ENCODE measurements at regions not wholly inside any gene's neighbourhood (a gene's known extent, or its start where the extent isn't known, plus 50 kb on each side); places are given as distances from the start of the nearest gene placed in this dataset.
"Not testable (repeated sequence)": the region's sequence is repeated elsewhere in the genome, so short reads cannot be mapped to it uniquely, and the experiment has no call there.

DNA sequence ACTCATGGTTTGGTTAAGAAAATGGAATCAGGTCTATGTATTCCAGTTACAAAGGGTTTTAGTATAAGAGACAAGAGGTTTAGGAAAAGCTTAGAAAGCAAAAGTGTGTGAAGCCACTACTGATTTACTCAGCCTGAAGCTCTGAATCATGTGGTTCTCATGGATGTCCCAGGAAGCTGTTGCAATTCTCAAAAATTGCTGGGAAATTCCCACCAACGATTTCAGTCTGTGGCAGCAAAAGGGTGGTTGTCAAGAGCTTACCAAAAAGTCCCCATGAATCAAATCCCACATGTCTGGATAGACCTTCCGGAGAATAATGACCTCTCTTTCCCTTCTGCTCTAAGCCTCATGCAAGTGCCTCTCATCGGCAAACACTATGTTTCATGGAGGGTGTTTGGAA, 929.9 kb downstream of the TLE4 start:
- no peak for DNase-seq

DNA sequence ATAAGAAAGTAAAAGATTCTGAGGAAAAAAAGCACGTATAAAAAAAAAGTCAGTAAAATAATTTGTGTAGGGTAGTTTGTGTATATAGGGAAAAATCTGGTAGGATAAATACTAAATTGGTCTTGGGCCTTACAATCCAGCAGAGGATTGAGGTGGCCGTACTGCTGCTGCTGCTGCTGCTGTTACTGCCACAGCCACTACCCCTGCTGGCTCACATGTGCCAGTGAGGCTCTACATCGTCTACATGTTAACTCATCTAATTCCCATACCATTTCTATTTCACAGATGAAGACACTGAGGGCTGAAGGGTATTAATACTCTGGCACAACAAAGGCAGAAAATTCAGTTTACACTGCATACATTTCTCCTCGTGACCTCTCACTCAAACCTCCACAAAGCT, 928.5 kb downstream of the TLE4 start:
- no peak for DNase-seq

DNA sequence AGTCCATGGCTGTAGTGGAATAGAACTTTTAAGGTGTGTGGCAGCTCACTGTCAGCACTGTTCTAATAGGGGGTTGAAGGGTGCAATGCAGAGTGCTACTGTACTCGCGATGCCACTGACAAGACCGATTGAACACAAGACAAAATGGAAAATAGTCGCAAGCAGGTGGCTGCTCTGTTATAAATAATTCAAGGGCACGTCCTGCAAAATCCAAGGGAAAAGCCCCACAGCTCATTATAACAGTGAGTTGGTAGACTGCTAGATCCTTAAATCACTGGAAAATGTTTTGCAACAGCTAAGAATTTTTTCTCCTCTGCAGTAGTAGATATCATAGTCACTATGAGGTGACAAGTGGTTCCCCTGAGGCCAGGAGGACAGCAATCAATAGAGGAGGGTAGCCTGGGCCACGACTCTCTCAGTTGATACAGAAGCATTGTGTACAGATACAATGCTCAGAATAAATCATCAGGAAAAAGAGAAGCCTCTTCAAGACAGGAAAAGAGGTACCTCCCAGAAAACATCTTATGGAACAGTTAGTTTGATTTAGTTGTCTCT, 926.3 kb downstream of the TLE4 start:
- no peak for DNase-seq

DNA sequence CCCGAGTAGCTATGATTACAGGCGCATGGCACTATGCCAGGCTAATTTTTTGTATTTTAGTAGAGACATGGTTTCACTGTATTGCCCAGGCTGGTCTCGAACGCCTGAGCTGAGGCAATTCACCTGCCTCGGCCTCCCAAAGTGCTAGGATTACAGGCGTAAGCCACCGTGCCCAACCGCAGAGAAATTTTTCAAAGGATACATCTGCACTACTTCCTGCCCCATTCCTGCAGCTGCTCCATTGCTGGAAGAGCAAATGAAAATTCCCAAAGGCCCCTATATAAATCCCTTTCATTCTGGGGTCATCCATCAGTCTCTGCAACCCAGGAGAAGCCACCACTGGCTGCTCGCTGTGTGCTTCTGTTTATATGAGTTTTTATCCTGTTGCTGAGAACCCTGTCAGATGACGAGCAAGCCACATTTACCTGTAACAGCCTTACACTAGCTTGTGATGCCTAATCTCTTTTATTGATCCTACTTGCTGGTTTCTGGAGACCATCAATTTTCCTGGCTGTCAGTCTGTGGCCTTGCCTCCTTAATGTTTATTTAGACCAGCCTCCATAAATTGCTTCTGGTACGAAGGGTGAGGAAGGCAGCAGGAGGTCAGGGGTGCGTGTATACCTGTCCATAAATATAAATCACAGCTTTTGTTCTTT, 925.3 kb downstream of the TLE4 start:
- no peak for DNase-seq

DNA sequence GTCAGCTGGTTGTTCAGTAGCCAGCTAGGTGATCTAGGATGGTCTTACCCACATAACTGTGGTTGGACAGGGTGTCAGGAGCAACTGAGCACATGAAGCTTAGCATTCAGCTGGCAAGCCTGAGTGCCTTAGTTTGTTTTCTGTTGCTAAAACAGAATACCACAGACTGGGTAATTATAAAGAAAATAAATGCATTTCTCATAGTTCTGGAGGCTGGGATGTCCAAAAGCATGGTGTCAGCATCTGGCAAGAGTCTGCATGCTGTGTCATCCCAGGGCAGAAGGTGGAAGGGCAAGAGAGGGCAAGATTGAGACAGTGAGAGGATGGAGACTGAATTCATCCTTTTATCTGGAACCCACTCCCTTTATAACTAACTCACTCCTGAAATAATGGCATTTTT, 921.5 kb downstream of the TLE4 start:
- no peak for DNase-seq

DNA sequence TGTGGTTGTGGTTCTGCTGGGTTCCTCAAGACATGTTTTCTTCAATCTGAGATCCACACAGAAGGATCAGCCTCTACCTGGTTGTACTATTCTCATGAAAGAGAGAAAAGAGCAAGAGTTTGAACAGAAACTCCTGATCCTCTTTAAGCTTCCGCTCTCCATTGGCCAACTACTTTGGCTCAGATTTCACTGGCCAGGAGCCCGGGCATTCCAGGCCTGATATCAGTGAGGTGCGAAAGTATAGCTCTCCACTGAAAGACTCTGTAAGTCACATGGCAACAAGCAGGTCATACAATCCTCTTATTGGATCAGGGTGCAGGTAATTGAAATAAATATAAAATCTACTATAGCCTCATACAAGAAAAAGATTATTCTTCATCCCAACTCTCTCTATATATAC, 920.5 kb downstream of the TLE4 start:
- DNase-seq, result no peak

DNA sequence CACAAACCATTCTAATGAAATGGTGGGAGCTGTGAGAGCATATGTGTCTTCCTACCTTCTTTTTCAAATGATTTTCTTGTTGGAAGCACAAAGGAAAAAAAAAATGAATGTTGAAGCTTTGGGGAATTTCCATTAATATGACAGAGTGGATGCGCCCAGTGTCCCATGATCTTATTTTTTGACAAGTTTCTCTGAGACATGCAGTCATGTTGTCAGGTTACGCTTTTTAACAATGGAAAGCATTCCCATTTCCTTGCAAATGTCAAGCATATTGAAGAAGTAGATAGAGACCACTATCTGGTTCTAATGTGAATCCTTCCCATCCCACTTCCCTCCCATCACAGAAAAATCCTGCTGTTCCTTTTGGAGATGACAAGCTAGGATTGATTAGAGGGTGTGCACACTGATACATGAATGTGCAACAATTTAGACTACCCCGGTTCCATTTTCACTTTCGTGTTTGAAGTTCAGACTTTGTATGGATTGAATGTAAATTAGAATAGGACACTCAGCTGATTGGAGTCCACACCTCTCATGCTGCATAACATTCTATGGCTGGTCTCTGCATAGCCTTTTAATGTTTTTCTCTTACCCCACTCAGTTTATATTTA, 919.4 kb downstream of the TLE4 start:
- DNase-seq, result no peak

DNA sequence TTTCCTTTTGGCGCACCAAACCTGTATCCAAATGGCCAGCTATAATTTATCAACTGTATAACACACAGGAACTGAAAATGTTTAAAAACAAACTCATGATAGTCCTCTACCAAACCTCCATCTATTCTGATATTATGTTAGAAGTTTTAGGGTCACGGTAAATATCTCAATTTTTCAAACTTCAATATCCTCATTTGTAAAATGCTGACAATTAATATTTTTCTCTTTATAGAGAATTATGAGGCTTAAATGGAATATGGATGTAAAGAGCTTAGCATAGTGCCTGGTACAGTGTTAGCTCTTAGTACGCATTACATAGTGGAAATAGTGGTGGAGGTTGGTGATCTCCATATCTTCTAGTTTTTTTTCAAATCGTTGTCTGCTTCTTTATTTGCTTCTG, 917.6 kb downstream of the TLE4 start:
- no peak for DNase-seq

DNA sequence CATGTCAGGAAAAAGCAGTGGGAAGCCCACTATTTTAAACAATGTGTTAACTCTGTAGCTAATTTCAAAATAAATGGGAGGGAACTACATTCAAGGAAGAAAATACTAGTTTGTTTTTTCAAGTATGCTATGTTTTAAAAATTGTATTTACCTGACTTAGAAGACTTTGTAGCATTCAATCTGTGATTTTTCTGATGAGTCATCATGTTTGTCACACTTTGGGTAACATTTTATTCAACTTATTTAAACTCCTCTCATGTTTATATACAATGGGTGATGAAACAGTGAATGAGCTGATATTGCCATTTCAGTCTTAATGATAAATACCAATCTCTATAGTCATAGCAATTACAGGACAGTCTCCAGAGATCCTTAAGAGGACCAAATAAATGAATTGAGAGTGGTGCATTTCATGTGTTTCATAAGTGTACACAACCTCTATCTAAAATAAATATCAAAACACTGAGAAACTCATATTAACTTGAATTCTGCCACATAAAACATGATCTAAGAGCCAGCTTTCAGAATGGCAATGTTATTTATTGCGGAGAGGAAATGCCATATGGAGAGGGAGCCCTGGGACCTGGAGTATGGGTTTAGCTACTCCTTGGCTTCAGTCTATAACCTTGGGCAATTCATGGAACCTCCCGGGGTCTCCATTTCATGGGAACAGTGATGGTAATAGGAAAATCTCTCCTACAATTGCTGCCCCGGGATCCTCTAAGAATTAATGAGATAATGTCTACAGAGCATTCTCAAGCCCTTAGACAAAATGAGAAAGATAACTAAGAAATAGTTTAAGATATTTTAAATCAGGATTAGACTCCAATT, 913.9 kb downstream of the TLE4 start:
- no peak for DNase-seq

DNA sequence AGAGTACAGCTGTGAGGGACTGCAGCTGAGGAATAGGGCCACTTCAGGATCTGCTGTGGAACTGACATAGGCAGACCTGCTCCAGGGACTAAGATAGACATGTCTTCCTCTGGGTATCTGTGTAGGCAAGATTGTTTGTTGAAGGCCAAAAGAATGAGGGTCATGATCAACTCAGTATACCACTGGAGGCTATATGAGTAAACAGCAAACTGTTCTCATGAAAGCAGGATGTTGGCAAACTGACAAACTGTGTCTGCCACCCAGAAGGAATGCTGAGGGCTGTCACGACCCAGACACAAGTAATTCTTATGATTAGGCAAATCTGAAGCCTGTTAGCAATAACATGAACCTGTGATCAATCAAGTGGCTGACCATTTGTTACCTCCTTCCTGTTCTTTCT, 910.5 kb downstream of the TLE4 start:
- DNase-seq, result not testable (repeated sequence)

DNA sequence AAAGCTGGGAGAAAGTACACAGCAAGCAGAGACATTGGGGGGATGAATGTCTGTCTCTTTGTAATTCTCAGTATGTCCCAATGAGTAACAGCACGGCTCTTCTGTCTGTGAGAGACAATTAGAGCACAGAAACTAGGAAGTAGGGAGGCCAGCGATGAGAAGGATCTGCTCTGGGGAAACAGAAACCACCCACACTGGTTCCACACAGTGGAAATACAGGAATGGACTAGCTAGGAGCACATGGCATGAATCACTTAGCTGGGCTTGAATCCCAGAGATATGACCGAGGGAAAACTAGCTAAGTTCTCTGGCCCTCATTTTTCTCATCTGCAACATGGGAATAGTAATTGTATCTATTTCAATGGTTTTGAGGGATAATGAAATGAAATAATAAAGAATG, 895.9 kb downstream of the TLE4 start:
- no peak for DNase-seq

DNA sequence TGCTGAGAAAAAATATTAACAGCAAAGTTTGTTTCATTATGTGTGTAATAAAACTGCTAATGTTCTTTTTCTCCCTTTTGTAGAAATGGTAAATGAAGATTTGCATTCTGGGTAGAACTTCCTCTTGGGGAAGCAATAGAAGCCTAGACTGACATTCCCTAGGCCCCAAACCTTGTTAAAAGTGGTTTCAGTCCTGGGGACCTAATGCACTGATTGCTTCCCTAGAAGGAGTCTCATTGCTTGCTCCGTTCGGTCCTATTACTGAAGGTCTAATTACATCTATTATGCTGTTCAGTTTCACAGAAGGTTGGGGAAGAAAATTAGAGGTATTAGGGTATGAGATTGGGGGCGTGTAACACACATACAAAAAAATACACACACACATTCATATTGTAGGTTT, 893.8 kb downstream of the TLE4 start:
- no peak for DNase-seq

DNA sequence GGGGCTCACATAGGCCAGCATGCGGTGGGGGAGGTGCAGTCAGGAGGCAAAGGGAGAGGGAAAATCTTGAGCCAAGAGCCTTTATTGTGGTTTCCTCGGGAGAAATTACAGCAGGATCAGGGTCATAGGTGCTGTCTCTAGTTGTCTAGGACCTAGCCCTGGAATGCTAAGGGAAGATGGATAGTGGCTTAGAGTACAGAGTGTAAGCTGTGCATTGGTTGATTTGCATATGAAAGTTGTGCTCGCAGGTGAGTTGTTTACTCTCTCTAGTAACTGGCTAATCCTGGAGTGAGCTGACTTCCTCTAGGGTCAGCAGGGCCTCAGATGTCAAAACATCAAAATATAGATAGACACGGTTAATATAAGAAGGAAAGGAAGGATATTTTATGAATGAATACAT, 877.7 kb downstream of the TLE4 start:
- no peak for DNase-seq

DNA sequence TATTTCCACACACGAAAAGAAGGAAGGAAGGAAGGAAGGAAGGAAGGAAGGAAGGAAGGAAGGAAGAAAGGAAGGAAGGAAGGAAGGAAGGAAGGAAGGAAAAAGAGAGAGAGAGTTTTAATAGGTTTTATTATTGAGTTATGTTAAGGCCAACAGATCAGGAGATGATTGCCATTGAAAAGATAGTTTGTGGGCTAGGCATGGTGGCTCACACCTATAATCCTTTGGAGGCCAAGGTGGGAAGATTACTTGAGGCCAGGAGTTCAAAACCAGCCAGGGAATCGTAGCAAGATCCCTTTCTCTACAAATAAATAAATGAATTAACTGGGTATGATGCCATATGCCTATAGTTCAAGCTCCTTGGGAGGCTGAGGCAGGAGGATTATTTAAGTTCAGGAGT, 877.2 kb downstream of the TLE4 start:
- no peak for DNase-seq

DNA sequence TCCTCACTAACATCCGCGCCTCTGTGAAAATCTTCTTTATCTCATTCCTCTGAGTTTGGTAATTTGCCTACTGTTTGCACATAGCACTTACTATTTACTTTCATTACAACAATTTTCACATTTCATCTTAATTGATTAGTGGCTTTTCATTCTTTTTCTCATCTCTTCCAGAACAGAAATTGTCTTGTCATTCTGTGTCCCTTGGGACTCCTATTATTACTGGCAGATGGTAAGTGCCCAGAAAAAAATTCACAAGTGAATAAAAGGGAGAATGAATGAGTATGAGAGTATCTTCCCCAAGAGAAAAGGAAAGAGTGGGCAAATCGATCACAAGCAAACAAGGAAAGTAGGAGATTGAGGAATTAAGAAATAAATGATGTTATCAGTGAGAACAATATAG, 876.1 kb downstream of the TLE4 start:
- DNase-seq, result no peak

DNA sequence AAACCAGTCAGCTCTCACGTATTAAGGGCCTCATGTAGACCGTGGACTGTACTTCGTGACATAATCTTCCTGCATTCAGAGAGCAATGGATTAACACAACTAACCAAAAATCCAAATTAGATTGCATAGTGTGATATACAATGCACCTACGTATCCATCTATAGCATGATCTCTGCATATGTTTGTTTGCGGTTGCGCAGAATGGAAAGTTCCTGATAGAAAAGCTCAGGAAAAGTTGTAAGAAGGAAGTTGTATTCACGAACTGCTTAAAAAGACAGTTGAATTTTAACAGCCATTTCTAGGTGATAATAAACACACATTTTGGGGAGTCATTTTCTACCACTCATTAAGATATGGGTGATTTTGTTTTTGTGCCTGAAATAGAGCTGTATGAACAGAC, 869.0 kb downstream of the TLE4 start:
- no peak for DNase-seq

DNA sequence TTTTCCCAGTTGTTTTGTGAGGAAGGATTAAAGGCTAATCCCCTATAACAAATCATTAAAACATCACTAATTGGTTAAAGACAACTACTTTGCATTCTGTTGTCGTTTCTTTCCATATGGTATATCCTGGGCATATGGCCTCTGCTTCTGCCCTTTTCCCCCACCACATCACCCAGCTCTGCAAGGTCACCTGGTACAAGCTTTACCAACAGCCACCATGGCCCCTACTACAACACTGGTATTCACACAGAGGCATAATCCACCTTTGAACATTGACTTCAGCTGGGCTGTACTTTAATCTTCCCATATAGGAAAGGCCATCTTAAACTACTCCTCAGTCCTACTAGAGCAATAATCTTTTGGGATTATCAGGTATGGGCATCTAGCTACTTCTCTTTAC, 866.1 kb downstream of the TLE4 start:
- no peak for DNase-seq

DNA sequence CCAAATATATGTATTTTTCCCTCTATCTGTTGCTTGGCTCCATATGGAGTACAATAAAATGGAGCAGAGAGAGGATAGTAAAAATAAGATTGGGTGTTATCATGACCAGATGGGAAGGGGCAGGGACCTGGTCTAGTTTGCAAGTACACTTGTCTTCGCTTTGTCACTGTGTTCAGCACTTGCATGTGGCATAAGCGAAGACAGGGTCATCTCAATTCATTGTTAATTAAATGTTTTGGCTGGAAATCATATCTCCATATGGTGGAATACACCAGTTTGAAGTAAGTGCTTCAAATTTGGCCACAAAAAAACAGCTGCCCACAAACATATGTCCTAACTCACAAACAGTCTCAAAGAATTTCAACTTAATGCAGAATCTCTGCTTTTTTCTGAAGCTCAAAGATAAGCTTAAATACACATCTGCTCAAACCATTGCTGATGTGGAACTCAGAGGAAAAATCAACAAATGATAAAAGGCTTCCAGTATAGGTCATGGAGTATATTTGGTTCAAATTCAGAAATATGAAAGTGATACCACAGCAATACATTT, 865.4 kb downstream of the TLE4 start:
- DNase-seq, result no peak

DNA sequence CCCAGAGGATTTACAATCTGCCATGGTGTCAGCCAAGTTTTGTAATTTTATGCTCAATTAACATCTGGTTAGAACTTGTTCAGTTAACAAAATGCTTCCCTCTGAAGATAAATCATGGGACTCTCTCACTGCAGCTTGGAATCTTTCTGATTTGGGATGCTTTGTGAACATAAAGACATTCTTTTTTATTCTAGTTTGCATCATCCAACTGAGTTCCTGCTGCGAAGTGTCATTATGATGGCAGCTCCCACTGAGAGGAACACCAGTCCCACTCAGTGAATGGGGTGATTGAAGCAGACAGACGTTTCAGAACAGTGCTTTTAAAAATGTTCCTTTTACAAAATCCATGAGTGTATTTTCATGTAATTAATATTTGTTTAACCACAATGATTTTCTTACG, 863.8 kb downstream of the TLE4 start:
- DNase-seq, result no peak

DNA sequence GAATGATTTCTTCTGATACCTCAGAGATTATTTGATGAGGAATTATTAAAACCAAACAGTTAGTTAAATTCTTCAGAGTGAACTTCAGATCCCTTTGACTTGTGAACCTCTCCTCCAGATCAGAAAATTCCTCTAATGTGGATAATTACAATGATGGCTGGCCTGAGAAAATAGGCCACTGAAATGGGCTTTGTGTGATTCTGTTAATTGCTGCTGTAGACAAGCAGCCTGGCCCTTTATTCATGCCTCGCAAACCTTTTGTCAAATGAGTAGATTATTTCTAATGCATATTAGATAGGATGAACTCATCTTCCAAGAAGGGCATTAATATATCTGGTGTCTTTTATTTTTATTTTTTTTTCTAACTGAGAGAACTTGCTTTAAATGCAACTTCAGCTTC, 855.2 kb downstream of the TLE4 start:
- DNase-seq, result no peak

DNA sequence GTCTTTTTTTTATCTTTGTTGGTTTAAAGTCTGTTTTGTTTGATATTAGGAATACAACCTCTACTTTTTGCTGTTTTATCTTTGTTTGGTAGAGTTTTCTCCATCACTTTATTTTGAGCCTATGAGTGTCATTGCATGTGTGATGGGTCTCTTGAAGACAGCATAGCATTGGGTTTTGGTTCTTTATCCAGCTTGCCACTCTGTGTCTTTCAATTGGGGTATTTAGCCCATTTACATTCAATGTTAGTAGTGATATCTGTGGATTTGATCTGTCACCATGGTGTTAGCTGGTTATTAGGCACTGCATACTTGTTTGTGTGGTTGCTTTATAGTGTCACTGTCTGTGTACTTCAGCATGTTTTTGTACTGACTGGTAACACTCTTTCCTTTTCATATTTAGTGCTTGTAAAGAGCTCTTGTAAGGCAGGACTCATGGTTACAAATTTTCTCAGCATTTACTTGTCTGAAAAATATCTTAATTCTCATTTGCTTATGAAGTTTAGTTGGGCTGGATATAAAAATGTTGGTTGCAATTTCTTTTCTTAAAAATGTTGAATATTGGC, 845.5 kb downstream of the TLE4 start:
- DNase-seq, result no peak

DNA sequence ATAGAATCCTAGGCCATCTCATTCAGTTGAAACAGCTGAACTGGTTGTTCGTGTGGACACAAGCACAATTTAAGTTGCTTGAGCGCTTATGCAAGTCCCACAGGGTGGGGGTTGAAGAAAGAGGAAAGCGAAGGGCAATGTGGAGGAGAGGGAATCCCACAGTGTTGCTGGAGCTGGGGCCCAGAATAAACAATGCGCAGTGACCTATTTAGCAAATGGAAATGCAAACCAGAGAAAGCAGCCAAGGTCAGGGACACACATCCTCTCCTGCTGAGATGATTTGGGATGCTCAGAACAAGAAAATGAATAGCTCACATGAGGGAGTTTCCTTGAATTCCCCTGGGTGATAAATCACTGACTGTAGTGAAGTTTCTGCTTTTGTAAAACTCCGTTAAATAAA, 838.3 kb downstream of the TLE4 start:
- no peak for DNase-seq

DNA sequence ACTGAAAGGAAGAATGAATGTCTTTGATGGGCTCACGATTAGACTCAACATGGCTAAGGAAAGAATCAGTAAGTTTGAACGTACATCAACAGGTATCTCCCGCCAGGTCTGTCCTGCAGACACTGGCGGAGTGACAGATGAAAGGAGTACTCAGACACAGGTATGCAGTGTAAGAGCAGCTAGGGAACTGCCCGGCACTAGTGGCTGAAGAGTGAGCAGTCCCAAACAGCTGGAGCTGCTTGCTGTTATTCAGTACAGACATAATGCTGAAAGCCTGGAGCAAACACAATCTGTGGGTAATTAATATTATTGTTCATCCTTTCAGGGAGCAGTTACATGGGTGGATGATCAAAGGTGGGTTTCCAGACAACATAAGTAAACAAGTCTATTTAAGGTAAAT, 835.5 kb downstream of the TLE4 start:
- DNase-seq, result no peak

Data from hematopoietic multipotent progenitor cell treated with erythropoietin and hydrocortisone succinate and interleukin-3 and kit ligand, for 6 days (in vitro differentiated cells).